Upper lobe of right lung (tissue), 1 donor: ENCODE measurements at regions not wholly inside any gene's neighbourhood (a gene's known extent, or its start where the extent isn't known, plus 50 kb on each side); places are given as distances from the start of the nearest gene placed in this dataset.
A peak's percentile ranks its signal among the peaks of the same experiment; 100 is the strongest.

Experiments
- ATAC-seq: fragments of 200-7000 bp; cut with Tn5 transposase; one replicate; pipeline ENCODE4 v1.9.1; 2020; ENCODE audit warnings: mild to moderate bottlenecking, moderate library complexity
- DNase-seq: peaks from one replicate; pipeline ENCODE4 v3.0.0-alpha.2; 2020
- H3K27ac ChIP-seq: fragments of 200-600 bp; one replicate; pipeline ENCODE4 v1.8.0; 2022
- H3K27me3 ChIP-seq: fragments of 200-600 bp; one replicate; pipeline ENCODE4 v1.8.0; 2022; ENCODE audit warnings: mild to moderate bottlenecking
- H3K36me3 ChIP-seq: fragments of 200-600 bp; one replicate; pipeline ENCODE4 v1.8.0; 2022
- H3K4me1 ChIP-seq: fragments of 200-600 bp; one replicate; pipeline ENCODE4 v1.8.0; 2022
- H3K4me3 ChIP-seq: fragments of 200-600 bp; one replicate; pipeline ENCODE4 v1.8.0; 2022; ENCODE audit warnings: mild to moderate bottlenecking
- H3K9me3 ChIP-seq: fragments of 200-600 bp; one replicate; pipeline ENCODE4 v1.8.0; 2022
- CTCF ChIP-seq: fragments of 200-600 bp; IDR thresholded peaks from one replicate; pipeline ENCODE4 v1.8.0; 2022; ENCODE audit warnings: antibody characterized with exemption
- intact Hi-C: fragments of 100-400 bp; cut with DNase I; formaldehyde crosslinking; loops from one replicate; pipeline ENCODE4 v1.11.0; 2022
- donor health status: DM: no; HTN: yes; CAD: no; lungs with severe emphysema.

DNA sequence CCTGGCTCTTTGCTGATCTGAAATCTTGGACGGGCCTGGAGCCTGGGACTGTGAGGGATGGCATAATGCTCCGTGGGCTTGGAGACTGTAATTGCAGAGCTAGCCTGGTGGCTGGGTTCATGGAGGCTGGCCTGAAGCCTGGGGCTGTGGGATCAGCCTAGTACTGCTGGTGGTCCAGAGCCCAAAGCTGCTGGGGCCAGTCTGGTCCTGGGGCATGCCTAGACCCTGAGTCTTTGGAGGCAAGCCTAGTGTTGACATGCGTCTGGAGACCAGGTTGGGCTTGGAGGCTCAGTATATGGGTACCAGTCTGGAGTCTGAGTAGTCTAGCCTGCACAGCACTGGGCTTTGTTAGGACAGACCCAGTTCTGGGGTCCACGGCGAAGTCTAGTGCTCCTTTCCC lies 172.0 kb upstream of the ZC4H2 start:
- Histone ChIP-seq H3K4me3 (no peak overlapping the region), H3K27ac (no peak overlapping the region), H3K27me3 (no peaks in the 10 kb centered on the region), H3K9me3 (no peaks in the 10 kb centered on the region), H3K4me1 (no peaks in the 10 kb centered on the region), H3K36me3 (no peaks in the 10 kb centered on the region)
- intact Hi-C loops = no loop called here
- DNase-seq = no peak
- ATAC-seq = peak; percentile 10
- no peak for TF ChIP-seq CTCF

DNA sequence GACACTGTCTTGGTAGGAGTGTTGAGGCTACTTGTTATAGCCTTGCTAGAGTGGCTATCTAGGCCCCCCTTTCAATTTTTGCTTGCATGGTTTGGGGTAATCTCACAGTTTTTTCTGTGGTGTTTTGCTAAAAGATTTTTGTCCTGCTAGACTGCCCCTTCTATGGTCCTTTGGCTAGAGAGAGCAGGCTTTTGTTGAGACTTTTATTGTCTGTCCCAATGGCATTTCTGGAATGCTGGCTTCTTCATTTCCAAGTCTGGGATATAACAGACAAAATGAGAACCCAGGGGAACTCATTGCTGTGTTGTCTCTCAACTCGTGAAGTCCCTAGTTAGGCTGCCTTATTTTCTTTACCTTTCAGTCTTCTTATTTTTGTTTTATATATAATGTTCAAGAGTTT lies 160.2 kb upstream of the ZC4H2 start:
- Histone ChIP-seq H3K27ac (no peak overlapping the region), H3K36me3 (no peaks in the 10 kb centered on the region), H3K27me3 (no peaks in the 10 kb centered on the region), H3K9me3 (no peaks in the 10 kb centered on the region), H3K4me1 (no peaks in the 10 kb centered on the region), H3K4me3 (no peak overlapping the region)
- ATAC-seq = no peak
- intact Hi-C loops = no loop called here
- no peak for DNase-seq
- TF ChIP-seq CTCF = no peak

DNA sequence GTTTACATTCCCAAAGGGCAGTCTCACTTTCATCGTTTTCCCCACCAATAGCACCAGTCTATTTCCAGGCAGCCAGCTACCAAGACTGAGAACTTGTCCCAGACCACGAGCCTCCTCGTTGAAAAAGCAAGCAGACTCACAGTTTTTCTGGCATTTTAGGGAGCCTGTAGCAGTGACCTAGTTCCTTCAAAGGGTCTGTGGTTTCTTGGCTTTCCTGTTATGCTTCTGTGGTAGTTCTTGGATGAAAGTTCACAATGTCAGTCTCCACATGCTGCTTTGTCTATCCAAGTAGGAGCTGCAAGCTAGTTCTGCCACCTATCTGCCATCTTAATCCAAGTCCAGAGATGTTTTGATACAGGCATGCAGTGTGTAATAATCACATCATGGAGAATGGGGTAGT lies 151.6 kb upstream of the ZC4H2 start:
- DNase-seq (no peak), ATAC-seq (no peak)
- no peak overlapping the region for H3K4me3 ChIP-seq
- no peaks in the 10 kb centered on the region for H3K4me1 ChIP-seq
- H3K27me3 ChIP-seq = no peaks in the 10 kb centered on the region
- H3K9me3 ChIP-seq = no peaks in the 10 kb centered on the region
- TF ChIP-seq CTCF = no peak
- intact Hi-C loops = no loop called here
- H3K27ac ChIP-seq = no peak overlapping the region
- no peaks in the 10 kb centered on the region for H3K36me3 ChIP-seq

GRCh38 chrX:65098851-65099250 lies 122.6 kb upstream of the ZC4H2 start:
- intact Hi-C loops = no loop called here
- ATAC-seq = no peak

DNA sequence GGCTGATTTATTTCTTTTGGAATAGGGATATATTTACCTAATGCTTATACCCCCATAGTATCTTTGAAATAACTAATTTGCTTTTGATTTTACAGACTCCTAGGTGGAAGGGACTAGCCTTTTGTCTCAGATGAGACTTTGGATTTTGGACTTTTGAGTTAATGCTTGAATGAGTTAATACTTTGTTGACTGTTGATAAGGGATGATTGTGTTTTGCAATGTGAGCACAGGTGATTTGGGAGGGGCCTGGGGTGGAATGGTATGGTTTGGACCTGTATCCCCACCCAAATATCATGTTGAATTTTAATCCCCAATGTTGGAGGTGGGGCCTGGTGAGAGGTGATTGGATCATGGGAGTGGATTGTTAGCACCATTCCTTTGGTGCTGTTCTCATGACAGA lies 117.4 kb upstream of the ZC4H2 start:
- no peak for TF ChIP-seq CTCF
- intact Hi-C loops = no loop called here
- Histone ChIP-seq H3K27me3 (no peaks in the 10 kb centered on the region), H3K36me3 (no peaks in the 10 kb centered on the region), H3K27ac (no peak overlapping the region), H3K4me3 (no peak overlapping the region), H3K4me1 (no peaks in the 10 kb centered on the region), H3K9me3 (no peaks in the 10 kb centered on the region)
- ATAC-seq (no peak), DNase-seq (no peak)

More at GRCh38 chrX:65098851-65099250, 122.6 kb upstream of the ZC4H2 start:
- no peak overlapping the region for H3K4me3 ChIP-seq
- H3K36me3 ChIP-seq = no peaks in the 10 kb centered on the region
- H3K4me1 ChIP-seq = no peaks in the 10 kb centered on the region
- no peaks in the 10 kb centered on the region for H3K27me3 ChIP-seq
- no peaks in the 10 kb centered on the region for H3K9me3 ChIP-seq
- DNase-seq = no peak
- no peak for TF ChIP-seq CTCF
- no peak overlapping the region for H3K27ac ChIP-seq

DNA sequence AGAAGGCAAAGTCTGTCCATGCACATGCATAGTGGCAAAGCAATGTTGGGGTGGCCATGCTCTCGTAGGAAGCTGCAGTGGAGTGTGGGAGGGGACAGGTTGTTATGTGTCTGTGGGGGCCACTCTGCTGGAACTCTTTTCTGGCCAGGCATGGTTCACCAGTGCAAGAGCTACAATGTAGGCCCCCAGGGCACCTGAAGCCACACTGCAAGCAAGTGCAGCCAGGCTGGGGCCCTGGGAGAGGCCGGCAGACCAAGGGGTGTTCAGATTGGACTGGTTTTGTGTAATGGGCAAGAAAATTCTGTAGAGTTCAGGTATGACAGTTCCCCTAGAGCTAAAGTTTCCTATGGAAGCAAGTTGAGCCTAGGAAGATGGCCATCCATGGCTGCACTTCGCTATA lies 97.0 kb upstream of the ZC4H2 start:
- Histone ChIP-seq H3K27me3 (no peaks in the 10 kb centered on the region), H3K9me3 (no peaks in the 10 kb centered on the region), H3K4me1 (no peaks in the 10 kb centered on the region), H3K4me3 (no peak overlapping the region), H3K27ac (no peak overlapping the region), H3K36me3 (no peaks in the 10 kb centered on the region)
- TF ChIP-seq CTCF = no peak
- ATAC-seq (no peak), DNase-seq (no peak)
- intact Hi-C loops = no loop called here
